SK-N-MC (cell line): ENCODE measurements at regions not wholly inside any gene's neighbourhood (a gene's known extent, or its start where the extent isn't known, plus 50 kb on each side); places are given as distances from the start of the nearest gene placed in this dataset.

Experiments
- EZH2 ChIP-seq: fragments of 200-600 bp; sonication (generic); IDR thresholded peaks from one replicate; pipeline ENCODE4 v1.6.1; 2017; ENCODE audit warnings: antibody characterized with exemption
- FOXP2 ChIP-seq: optimal IDR thresholded peaks from 2 replicates; pipeline ENCODE3; 2011; ENCODE audit warnings: mild to moderate bottlenecking, moderate library complexity; ENCODE audit not compliant: insufficient read depth; ENCODE audit errors: extremely low read length, control extremely low read depth
- POLR2AphosphoS5 ChIP-seq: IDR thresholded peaks from 2 replicates; pipeline ENCODE4 v1.6.1; 2012; ENCODE audit warnings: mild to moderate bottlenecking, low read depth, low read length, borderline replicate concordance

GRCh38 chr4:164700471-164700870 lies 53.5 kb upstream of the SMIM31 start:
- TF ChIP-seq POLR2AphosphoS5 (no peak), EZH2 (no peak), FOXP2 (no peak)
